Activated CD4-positive, alpha-beta memory T cell treated with anti-CD3 and anti-CD28 coated beads, Interleukin-2, amount 10 ng/mL, durations not matched to agents 7 days and 5 days (primary cell): ENCODE measurements at regions not wholly inside any gene's neighbourhood (a gene's known extent, or its start where the extent isn't known, plus 50 kb on each side); places are given as distances from the start of the nearest gene placed in this dataset.
"Not testable (repeated sequence)": the region's sequence is repeated elsewhere in the genome, so short reads cannot be mapped to it uniquely, and the experiment has no call there.

Experiments used
- CTCF ChIA-PET: fragments of 350-600 bp; sonication (Branson Sonifier 250); formaldehyde crosslinking; loops from one replicate; lab custom pipeline; 2021; ENCODE audit warnings: antibody characterized with exemption, inconsistent platforms; lab: Charles Lee
- POLR2A ChIA-PET: fragments of 350-600 bp; sonication (Branson Sonifier 250); formaldehyde crosslinking; loops from one replicate; lab custom pipeline; 2021; ENCODE audit warnings: antibody characterized with exemption; lab: Charles Lee
- DNase-seq: peaks from one replicate; pipeline ENCODE4 v3.0.0-alpha.2; 2020
- H3K27ac Mint-ChIP-seq: one replicate; pipeline ENCODE4 v1.8.0; 2021; ENCODE audit warnings: mild to moderate bottlenecking, mixed read lengths
- H3K27me3 Mint-ChIP-seq: one replicate; pipeline ENCODE4 v1.8.0; 2021; ENCODE audit warnings: mixed read lengths
- H3K36me3 Mint-ChIP-seq: one replicate; pipeline ENCODE4 v1.8.0; 2021; ENCODE audit warnings: low read depth, mixed read lengths
- H3K4me1 Mint-ChIP-seq: one replicate; pipeline ENCODE4 v1.8.0; 2021; ENCODE audit warnings: mixed read lengths
- H3K4me3 Mint-ChIP-seq: one replicate; pipeline ENCODE4 v1.8.0; 2021; ENCODE audit warnings: mild to moderate bottlenecking, mixed read lengths
- H3K9me3 Mint-ChIP-seq: one replicate; pipeline ENCODE4 v1.8.0; 2021; ENCODE audit warnings: mixed read lengths

DNA sequence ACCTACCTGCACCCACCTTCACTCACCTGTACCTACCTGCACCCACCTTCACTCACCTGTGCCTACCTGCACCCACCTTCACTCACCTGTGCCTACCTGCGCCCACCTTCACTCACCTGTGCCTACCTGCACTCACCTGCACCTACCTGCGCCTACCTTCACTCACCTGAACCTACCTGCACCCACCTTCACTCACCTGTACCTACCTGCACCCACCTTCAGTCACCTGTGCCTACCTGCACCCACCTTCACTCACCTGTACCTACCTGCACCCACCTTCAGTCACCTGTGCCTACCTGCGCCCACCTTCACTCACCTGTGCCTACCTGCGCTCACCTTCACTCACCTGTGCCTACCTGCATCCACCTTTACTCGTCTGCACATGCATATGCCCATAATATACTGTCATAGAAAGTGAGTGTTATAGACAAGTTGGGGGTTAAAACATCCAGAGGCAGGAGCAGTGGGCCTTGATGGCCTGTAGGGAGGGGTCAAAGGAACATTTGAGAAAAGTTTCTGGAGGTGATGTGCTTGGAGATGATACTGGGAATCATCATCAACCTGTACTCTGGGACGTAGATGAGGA, 232.9 kb upstream of the ZFP64 start:
- DNase-seq, H3K4me1 Mint-ChIP-seq, H3K9me3 Mint-ChIP-seq, POLR2A ChIA-PET, H3K27me3 Mint-ChIP-seq, H3K36me3 Mint-ChIP-seq, CTCF ChIA-PET, H3K27ac Mint-ChIP-seq, H3K4me3 Mint-ChIP-seq: not testable (repeated sequence)

DNA sequence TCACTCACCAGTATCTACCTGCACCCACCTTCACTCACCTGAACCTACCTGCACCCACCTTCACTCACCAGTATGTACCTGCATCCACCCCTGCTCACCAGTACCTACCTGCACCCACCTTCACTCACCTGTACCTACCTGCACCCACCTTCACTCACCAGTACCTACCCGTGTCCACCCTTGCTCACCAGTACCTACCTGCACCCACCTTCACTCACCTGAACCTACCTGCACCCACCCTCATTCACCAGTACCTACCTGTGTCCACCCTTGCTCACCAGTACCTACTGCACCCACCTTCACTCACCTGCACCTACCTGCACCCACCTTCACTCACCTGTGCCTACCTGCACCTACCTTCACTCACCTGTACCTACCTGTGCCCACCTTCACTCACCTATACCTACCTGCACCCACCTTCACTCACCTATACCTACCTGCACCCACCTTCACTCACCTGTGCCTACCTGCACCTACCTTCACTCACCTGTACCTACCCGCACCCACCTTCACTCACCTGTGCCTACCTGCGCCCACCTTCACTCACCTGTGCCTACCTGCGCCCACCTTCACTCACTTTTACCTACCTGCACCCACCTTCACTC, 232.1 kb upstream of the ZFP64 start:
- CTCF ChIA-PET, DNase-seq, H3K27ac Mint-ChIP-seq, H3K27me3 Mint-ChIP-seq, H3K4me1 Mint-ChIP-seq, H3K36me3 Mint-ChIP-seq, POLR2A ChIA-PET, H3K4me3 Mint-ChIP-seq: not testable (repeated sequence)
- peaks cover 11% of the 10 kb centered on the region for H3K9me3 Mint-ChIP-seq

DNA sequence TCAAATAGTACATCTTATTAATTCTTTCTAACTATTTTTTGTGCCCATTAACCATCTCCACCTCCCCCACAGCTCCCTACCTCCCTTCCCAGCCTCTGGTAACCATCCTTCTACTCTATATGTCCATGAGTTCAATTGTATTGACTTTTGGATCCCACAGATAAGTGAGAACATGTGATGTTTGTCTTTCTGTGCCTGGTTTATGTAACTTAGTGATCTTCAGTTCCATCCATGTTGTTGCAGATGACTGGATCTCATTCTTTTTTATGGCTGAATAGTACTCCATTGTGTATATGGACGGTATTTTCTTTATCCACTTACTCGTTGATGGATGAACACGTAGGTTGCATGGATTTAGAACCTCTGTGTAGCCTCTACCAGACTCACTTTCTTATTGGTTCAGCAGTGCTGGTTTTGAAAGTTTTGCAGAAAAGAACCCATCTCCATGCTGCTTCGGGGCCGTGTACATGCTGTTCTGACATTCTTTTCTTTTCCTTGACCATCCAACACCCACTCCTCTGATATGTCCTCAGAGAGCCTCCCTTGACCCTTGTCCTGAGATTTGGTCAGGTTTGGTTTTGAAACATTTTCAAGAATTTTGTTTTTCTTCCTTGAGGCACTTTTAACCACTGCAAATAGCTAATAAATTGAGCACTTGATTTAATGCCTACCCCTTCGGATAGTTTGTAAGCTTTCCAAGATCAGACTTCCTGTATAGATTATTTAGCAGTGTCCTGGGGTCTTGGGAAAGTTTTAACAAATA, 231.2 kb upstream of the ZFP64 start:
- Mint-ChIP-seq H3K4me1 (no peaks in the 10 kb centered on the region), H3K9me3 (peaks cover 11% of the 10 kb centered on the region), H3K36me3 (no peaks in the 10 kb centered on the region), H3K4me3 (no peak overlapping the region), H3K27me3 (no peaks in the 10 kb centered on the region), H3K27ac (no peak overlapping the region)
- POLR2A ChIA-PET = interaction anchor here (1.2 kb wide), 1 partner anchor 12 kb away, joined by 3 read pairs; no protein-coding TSS in a partner anchor
- CTCF ChIA-PET = no interaction called here
- DNase-seq = no peak

DNA sequence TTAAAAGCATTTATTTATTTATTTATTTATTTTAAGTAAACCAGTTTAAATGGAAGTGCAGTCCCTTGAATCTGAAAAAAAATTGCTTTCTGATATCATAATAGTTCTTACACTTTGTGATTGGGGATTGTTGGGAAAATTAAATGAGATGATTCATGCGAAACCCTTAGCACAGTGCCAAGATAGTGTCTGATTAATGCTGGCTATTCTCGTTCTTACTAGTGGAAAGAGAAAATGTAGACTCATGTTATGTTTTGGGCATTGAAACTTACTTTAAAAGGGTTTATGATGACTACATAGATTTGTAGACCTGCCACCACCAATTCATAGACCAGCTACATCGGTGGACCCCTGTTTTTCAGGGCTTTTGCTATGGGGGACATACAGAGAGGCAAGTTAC, 229.2 kb upstream of the ZFP64 start:
- no peak overlapping the region for H3K4me3 Mint-ChIP-seq
- peaks cover 11% of the 10 kb centered on the region for H3K9me3 Mint-ChIP-seq
- no peak for DNase-seq
- no peaks in the 10 kb centered on the region for H3K4me1 Mint-ChIP-seq
- CTCF ChIA-PET = no interaction called here
- POLR2A ChIA-PET = no interaction called here
- H3K27me3 Mint-ChIP-seq = no peaks in the 10 kb centered on the region
- H3K36me3 Mint-ChIP-seq = no peaks in the 10 kb centered on the region
- no peak overlapping the region for H3K27ac Mint-ChIP-seq

DNA sequence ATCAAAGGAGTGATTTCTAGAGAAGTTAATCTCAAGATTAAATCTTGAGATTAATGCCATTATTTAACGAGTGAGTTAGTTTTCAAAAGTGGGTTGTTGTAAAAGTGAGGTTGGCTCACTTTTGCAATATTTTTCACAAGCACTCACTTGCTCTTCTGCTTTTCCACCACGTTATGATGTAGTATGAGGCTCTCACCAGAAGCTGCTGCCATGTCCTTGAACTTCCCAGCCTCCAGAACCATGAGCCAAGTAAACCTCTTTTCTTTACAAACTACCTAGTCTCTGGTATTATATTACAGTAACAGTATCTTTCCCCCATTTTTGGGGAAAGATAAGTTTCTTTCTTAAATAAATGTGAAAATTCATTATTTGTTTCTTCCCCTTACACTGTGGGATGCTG, 227.6 kb upstream of the ZFP64 start:
- no peak overlapping the region for H3K27ac Mint-ChIP-seq
- ChIA-PET CTCF (no interaction called here), POLR2A (interaction anchor here (1.0 kb wide), 1 partner anchor 9 kb away, joined by 3 read pairs; no protein-coding TSS in a partner anchor)
- H3K4me3 Mint-ChIP-seq = no peak overlapping the region
- no peak for DNase-seq
- no peaks in the 10 kb centered on the region for H3K27me3 Mint-ChIP-seq
- no peaks in the 10 kb centered on the region for H3K4me1 Mint-ChIP-seq
- H3K9me3 Mint-ChIP-seq = peaks cover 9% of the 10 kb centered on the region
- H3K36me3 Mint-ChIP-seq = no peaks in the 10 kb centered on the region

DNA sequence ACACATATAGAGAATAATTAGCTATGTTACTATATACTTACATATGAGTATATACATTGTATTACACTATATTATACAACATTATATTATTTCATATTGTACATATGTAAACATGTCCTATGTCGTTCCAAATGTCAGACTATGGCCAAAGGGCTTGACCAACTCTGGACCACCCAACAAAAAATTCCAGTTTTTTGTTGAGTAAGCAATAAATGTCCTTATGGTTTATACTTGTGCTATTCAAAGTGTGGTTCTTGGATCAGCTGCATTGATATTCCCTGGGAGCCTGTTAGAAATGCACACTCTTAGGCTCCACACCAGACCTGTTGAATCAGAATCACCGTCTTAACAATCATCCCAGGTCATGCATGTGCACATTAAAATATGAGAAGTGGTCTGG, 225.4 kb upstream of the ZFP64 start:
- ChIA-PET CTCF (interaction anchor here (0.6 kb wide), 1 partner anchor 191 kb away, joined by 3 read pairs; no protein-coding TSS in a partner anchor), POLR2A (no interaction called here)
- no peak overlapping the region for H3K4me3 Mint-ChIP-seq
- no peak overlapping the region for H3K27ac Mint-ChIP-seq
- no peaks in the 10 kb centered on the region for H3K36me3 Mint-ChIP-seq
- no peak for DNase-seq
- H3K9me3 Mint-ChIP-seq = peaks cover 8% of the 10 kb centered on the region
- no peaks in the 10 kb centered on the region for H3K27me3 Mint-ChIP-seq
- no peaks in the 10 kb centered on the region for H3K4me1 Mint-ChIP-seq

DNA sequence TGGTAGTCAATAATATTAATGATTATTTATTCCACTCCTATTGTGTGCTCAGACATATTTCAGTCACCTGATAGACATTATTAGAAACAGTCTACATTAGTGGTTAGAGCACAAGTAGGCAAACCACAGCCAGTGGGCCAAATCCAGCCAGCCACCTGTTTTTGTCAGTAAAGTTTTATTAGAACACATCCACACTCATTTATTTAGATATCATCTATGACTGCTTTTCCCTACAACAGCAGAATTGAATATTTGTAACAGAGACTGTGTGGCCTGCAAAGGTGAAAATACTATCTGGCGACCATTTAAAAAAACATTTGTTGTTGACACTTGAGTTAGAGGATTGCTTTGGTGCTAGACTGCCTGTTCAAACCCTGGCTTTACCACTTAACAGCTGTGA, 220.0 kb upstream of the ZFP64 start:
- H3K4me1 Mint-ChIP-seq = peaks cover 37% of the 10 kb centered on the region
- no peak overlapping the region for H3K4me3 Mint-ChIP-seq
- peak overlapping the region; percentile 23 for H3K27ac Mint-ChIP-seq
- POLR2A ChIA-PET = interaction anchor here (1.3 kb wide), 1 partner anchor 11 kb away, joined by 3 read pairs; no protein-coding TSS in a partner anchor
- peaks cover 5% of the 10 kb centered on the region for H3K36me3 Mint-ChIP-seq
- peaks cover 5% of the 10 kb centered on the region for H3K9me3 Mint-ChIP-seq
- no peak for DNase-seq
- CTCF ChIA-PET = no interaction called here
- no peaks in the 10 kb centered on the region for H3K27me3 Mint-ChIP-seq

DNA sequence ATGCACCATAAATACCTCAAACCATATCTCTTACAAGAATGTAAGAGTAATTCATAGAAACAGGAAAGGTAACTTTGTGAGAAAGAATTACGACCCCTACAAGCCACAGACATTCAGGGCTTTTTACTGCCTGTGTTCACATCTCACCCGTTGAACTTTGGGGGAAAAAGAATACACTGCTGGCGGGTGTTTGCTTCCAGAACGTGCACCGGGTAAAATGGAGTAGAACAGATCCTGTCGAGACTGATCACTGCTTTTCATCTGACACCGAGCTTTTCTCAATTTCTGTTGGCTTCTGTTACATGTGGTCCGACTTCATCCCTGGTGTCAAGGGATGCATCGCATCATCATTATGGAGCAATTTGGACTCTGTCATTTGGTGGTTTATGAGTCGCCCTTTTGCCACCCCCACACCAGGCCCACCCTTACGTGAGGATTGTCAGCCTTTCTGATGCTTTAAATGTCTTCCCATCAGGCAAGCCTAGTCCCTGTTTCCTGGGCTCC, 219.2 kb upstream of the ZFP64 start:
- peaks cover 5% of the 10 kb centered on the region for H3K36me3 Mint-ChIP-seq
- no peak for DNase-seq
- H3K4me1 Mint-ChIP-seq = peaks cover 46% of the 10 kb centered on the region
- H3K27ac Mint-ChIP-seq = peak overlapping the region; percentile 87
- CTCF ChIA-PET = interaction anchor here (0.9 to 1.7 kb wide), 4 partner anchors 10 to 219 kb away, joined by 3 to 5 read pairs (median 4); partner anchors contain the start of gene ZFP64
- H3K4me3 Mint-ChIP-seq = peak overlapping the region; percentile 53
- POLR2A ChIA-PET = interaction anchor here (0.5 to 2.2 kb wide), 10 partner anchors 8 to 1892 kb away, joined by 3 to 6 read pairs (median 3); partner anchors contain the start of gene ZFP64
- no peaks in the 10 kb centered on the region for H3K27me3 Mint-ChIP-seq
- H3K9me3 Mint-ChIP-seq = peaks cover 7% of the 10 kb centered on the region

DNA sequence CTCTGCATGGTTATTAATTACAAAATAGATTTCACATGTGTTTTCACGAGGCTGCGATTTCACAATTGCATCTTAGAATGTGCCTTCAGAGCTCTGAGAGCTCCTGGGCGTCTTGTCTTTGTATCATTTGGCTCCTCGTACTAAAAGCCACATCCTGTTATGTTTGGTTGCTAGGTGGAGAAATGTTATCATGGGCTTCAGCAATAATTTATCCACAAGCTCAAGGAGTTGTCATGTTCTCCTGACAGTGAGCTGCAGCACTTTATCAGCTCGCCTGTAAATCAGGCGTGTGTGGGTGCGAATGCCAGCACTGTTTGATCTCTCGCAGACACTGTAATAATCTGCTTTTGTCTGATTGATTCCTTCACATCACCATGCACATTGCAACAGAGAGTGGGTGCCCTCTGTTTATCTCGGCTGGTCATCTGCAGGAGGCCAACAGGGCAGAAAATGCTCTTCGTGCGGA, 218.6 kb upstream of the ZFP64 start:
- Mint-ChIP-seq H3K4me1 (peaks cover 51% of the 10 kb centered on the region), H3K27me3 (no peaks in the 10 kb centered on the region), H3K4me3 (peak overlapping the region; percentile 53), H3K27ac (peak overlapping the region; percentile 87), H3K36me3 (peaks cover 5% of the 10 kb centered on the region), H3K9me3 (peaks cover 7% of the 10 kb centered on the region)
- ChIA-PET CTCF (interaction anchor here (0.9 to 1.7 kb wide), 4 partner anchors 9 to 218 kb away, joined by 3 to 5 read pairs (median 4); partner anchors contain the start of gene ZFP64), POLR2A (interaction anchor here (0.5 to 2.2 kb wide), 12 partner anchors 9 to 1891 kb away, joined by 3 to 6 read pairs (median 3); partner anchors contain the start of gene ZFP64)
- peak; percentile 49 for DNase-seq

DNA sequence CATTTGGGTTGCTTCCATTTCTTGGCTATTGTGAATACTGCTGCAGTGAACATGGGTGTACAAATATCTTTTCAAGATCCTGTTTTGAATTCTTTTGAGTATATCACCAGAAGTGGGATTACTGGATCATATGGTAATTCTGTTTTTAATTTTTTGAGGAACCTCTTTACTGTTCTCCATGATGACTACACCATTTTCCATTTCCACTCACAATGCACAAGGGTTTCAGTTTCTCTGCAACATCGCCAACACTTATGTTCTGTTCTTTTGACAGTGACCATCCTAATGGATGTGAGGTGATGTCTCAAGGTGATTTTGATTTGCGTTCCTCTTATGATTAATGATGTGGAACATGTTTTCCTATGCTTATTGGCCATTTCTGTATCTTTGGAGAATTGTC, 214.4 kb upstream of the ZFP64 start:
- no peaks in the 10 kb centered on the region for H3K27me3 Mint-ChIP-seq
- H3K4me1 Mint-ChIP-seq = peaks cover 67% of the 10 kb centered on the region
- ChIA-PET CTCF (no interaction called here), POLR2A (interaction anchor here (1.0 kb wide), 1 partner anchor 19 kb away, joined by 3 read pairs; no protein-coding TSS in a partner anchor)
- H3K36me3 Mint-ChIP-seq = peaks cover 13% of the 10 kb centered on the region
- DNase-seq = no peak
- peak overlapping the region; percentile 29 for H3K27ac Mint-ChIP-seq
- H3K4me3 Mint-ChIP-seq = no peak overlapping the region
- H3K9me3 Mint-ChIP-seq = peaks cover 5% of the 10 kb centered on the region

DNA sequence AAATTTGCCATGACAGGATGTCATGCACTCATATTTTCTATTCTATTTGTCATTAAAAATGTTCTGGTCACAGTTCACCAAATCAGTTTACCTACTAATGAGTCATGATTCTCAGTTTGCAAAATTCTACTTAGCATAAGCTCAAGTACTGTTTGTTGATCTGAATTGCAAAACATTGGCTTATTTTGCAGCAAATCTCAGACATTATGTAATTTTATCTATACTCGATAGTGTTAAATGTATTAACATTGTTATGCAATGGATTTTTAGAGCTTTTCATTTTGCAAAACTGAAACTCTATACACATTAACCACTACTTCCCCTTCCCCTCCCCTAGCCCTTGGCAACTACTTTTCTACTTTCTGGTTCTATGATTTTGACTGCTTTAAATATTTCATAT, 213.8 kb upstream of the ZFP64 start:
- H3K4me1 Mint-ChIP-seq = peaks cover 61% of the 10 kb centered on the region
- H3K9me3 Mint-ChIP-seq = peaks cover 5% of the 10 kb centered on the region
- POLR2A ChIA-PET = interaction anchor here (1.0 kb wide), 1 partner anchor 19 kb away, joined by 3 read pairs; no protein-coding TSS in a partner anchor
- DNase-seq = no peak
- CTCF ChIA-PET = no interaction called here
- peak overlapping the region; percentile 29 for H3K27ac Mint-ChIP-seq
- H3K4me3 Mint-ChIP-seq = no peak overlapping the region
- peaks cover 13% of the 10 kb centered on the region for H3K36me3 Mint-ChIP-seq
- H3K27me3 Mint-ChIP-seq = no peaks in the 10 kb centered on the region

DNA sequence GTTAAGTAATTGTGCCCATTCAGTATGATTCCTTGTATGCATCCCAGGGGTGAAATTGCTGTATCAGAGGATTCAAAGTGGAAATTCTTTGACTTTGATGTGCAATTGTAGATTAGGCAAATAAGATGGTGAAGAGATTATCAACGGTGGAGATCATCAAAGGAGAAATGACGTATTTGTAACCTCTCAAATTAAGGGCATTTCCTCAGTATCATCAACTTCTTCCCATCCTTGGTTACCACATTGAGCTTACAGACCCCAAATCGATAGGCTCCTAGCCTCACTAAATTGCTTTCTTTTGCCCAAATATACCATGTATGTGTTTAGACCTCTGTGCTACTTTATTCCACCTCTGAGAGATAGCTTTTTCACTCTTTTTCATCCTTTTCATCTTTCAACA, 213.1 kb upstream of the ZFP64 start:
- ChIA-PET POLR2A (interaction anchor here (1.0 kb wide), 1 partner anchor 18 kb away, joined by 3 read pairs; no protein-coding TSS in a partner anchor), CTCF (interaction anchor here (0.6 kb wide), 1 partner anchor 11 kb away, joined by 4 read pairs; no protein-coding TSS in a partner anchor)
- peak overlapping the region; percentile 29 for H3K27ac Mint-ChIP-seq
- H3K36me3 Mint-ChIP-seq = peaks cover 13% of the 10 kb centered on the region
- H3K27me3 Mint-ChIP-seq = no peaks in the 10 kb centered on the region
- peaks cover 53% of the 10 kb centered on the region for H3K4me1 Mint-ChIP-seq
- H3K4me3 Mint-ChIP-seq = no peak overlapping the region
- DNase-seq = no peak
- H3K9me3 Mint-ChIP-seq = peaks cover 5% of the 10 kb centered on the region
